Heart right ventricle (tissue), 16 donors: ENCODE measurements at regions not wholly inside any gene's neighbourhood (a gene's known extent, or its start where the extent isn't known, plus 50 kb on each side); places are given as distances from the start of the nearest gene placed in this dataset.

Source experiments
- ATAC-seq, 8 donors: fragments of 200-7000 bp; cut with Tn5 transposase; one replicate each; pipeline ENCODE4 v1.9.1; 2020; ENCODE audit warnings: mild to moderate bottlenecking in 8 of 8, moderate library complexity in 8 of 8, moderate number of reproducible peaks in 1 of 8
- DNase-seq, 2 donors: peaks; one replicate each; pipeline ENCODE4 v3.0.0-alpha.2; 2020
- H3K27ac ChIP-seq, 10 donors: fragments of 200-600 bp; sonication (generic) in 2 of 10; one replicate each; pipeline versions ENCODE4 v1.5.0 to v1.8.0; 2020 to 2022; ENCODE audit warnings: mild to moderate bottlenecking in 3 of 10
- H3K27me3 ChIP-seq, 7 donors: fragments of 200-600 bp; one replicate each; pipeline ENCODE4 v1.8.0; 2021 to 2022; ENCODE audit warnings: mild to moderate bottlenecking in 2 of 7
- H3K36me3 ChIP-seq, 9 donors: fragments of 200-600 bp; sonication (generic) in 1 of 9; one replicate each; pipeline versions ENCODE4 v1.5.0 to v1.8.0; 2020 to 2022; ENCODE audit warnings: mild to moderate bottlenecking in 2 of 9
- H3K4me1 ChIP-seq, 9 donors: fragments of 200-600 bp; sonication (generic) in 1 of 9; one replicate each; pipeline versions ENCODE4 v1.5.0 to v1.8.0; 2020 to 2022; ENCODE audit warnings: mild to moderate bottlenecking in 4 of 9
- H3K4me3 ChIP-seq, 10 donors: fragments of 200-600 bp; sonication (generic) in 2 of 10; one replicate each; pipeline versions ENCODE4 v1.5.0 to v1.8.0; 2020 to 2022; ENCODE audit warnings: mild to moderate bottlenecking in 7 of 10, moderate library complexity in 2 of 10
- H3K9me3 ChIP-seq, 11 donors: fragments of 200-600 bp in 10 of 11; sonication (generic) in 2 of 11; one replicate each; pipeline versions ENCODE4 v1.5.0 to v1.8.0; 2013 to 2022; ENCODE audit warnings: mild to moderate bottlenecking in 2 of 11, control low read depth in 1 of 11, moderate library complexity in 1 of 11
- WGBS, 2 donors: extraction: QIAGEN DNeasy Blood & Tissue Kit; methylation state at CpG; one replicate each; pipeline ENCODE4 v1.1.7; 2013; ENCODE audit warnings: inconsistent platforms in 1 of 2; 5-methylcytosine and 5-hydroxymethylcytosine counted together
- intact Hi-C, 10 donors: fragments of 100-400 bp; cut with DNase I; formaldehyde crosslinking; loops; one replicate each; pipeline versions ENCODE4 v1.11.1 to v1.14.2; 2022
- TF ChIP-seq, protein P1 (sequence below), 9 donors: fragments of 200-600 bp; sonication (generic) in 2 of 9; IDR thresholded peaks; one replicate each; pipeline versions ENCODE4 v1.5.0 to v1.8.0; 2021 to 2022; ENCODE audit warnings: antibody characterized with exemption in 9 of 9, mild to moderate bottlenecking in 5 of 9, moderate library complexity in 1 of 9
- donor health status: Arrhythmogenic right ventricular cardiomyopathy.
- donor health status: ischemic (EF 13 %, LVEDD 7.1; RV severe dilation, severe dysfunction).
- donor health status: healthy with polysubstance abuse.
- donor health status: DM: no; HTN: yes; CAD: no.
- donor health status: DM: no; HTN: no; CAD: no.
- donor health status: ischemic (EF 25% LVEDD 6.9; RV normal size, moderate dysfunction).
- donor health status: ischemic (EF 25% LVEDD 5.7; RV mildly dilated, moderate dysfunction).
- donor health status: healthy.
- donor health status: DM: yes; HTN: yes; CAD: no.
- donor health status: Ischemic cardiomyopathy.
- donor health status: ischemic (EF 35%, LVEDD 5.7; RV mildly dilated, moderate dysfunction).
- donor health status: nonischemic (EF 11% LVEDD 7.7; RV severe dilation, severe dysfunction).
- donor health status: DM: yes; HTN: yes; CAD: no.
- donor health status: PGD.
- donor health status: ischemic (EF 29% LVEDD 5.4; RV normal size, mild dysfunction).
- donor health status: nonischemic (EF 23%, LVEDD 6.1; RV moderate dilation, normal function).

DNA sequence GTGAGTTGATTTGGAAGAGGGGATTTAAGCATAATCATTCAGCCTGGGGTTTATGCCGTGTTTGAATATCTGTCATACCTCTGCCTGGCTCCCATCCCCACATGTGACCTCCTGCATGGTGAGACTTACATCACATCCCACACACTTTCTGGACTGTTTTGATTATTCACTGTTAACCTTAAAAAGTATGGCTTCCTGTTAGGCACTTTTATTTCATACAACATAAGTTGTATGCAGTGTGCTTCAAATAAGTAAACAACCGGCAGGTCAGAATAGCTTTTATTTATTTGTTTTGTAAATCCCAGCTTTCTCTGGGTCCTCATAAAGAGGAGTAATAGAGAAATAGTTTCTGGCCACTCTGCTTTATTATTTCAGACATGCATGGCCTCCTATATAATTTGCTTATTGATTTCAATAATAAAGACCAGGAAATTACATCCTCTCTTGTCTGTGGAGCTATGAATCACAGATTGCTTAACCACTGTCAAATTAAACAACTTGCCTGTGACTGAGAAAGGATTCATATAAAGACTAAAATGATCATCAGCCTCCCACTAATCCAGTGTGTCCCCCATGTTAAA lies 376.8 kb upstream of the ZFP42 start:
- 79 to 88% methylated on average over 2 of the region's 2 CpGs for WGBS, 2 donors
- no peaks in the 10 kb centered on the region for H3K36me3 ChIP-seq
- intact Hi-C loops, result no loop called here
- peaks cover 0 to 10% (median 4%) of the 10 kb centered on the region in 11 donors for H3K9me3 ChIP-seq
- H3K27me3 ChIP-seq, result no peaks in the 10 kb centered on the region
- DNase-seq (no peak), ATAC-seq (no peak)
- no peak overlapping the region for H3K4me3 ChIP-seq
- H3K27ac ChIP-seq, result no peak overlapping the region
- TF ChIP-seq, protein P1, sequence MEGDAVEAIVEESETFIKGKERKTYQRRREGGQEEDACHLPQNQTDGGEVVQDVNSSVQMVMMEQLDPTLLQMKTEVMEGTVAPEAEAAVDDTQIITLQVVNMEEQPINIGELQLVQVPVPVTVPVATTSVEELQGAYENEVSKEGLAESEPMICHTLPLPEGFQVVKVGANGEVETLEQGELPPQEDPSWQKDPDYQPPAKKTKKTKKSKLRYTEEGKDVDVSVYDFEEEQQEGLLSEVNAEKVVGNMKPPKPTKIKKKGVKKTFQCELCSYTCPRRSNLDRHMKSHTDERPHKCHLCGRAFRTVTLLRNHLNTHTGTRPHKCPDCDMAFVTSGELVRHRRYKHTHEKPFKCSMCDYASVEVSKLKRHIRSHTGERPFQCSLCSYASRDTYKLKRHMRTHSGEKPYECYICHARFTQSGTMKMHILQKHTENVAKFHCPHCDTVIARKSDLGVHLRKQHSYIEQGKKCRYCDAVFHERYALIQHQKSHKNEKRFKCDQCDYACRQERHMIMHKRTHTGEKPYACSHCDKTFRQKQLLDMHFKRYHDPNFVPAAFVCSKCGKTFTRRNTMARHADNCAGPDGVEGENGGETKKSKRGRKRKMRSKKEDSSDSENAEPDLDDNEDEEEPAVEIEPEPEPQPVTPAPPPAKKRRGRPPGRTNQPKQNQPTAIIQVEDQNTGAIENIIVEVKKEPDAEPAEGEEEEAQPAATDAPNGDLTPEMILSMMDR (IDR thresholded peaks at IDR 0.05), result no peak
- H3K4me1 ChIP-seq, result no peaks in the 10 kb centered on the region

DNA sequence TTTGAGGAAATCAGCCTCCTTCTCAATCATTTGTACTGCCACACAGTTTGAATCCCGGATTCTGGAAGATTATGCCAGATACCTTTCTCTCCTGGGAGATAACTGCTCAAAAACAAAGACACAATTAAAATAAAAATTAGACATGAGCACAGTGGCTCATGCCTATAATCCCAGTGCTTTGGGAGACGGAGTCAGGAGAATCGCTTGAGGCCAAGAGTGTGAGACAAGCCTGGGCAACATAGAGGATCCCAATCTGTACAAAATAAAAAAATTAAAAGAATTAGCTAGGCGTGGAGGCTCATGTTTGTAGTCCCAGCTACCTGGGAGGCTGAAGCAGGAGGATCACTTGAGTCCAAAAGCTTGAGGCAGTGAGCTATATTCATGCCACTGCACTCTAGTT lies 376.3 kb upstream of the ZFP42 start:
- H3K27me3 ChIP-seq, result no peaks in the 10 kb centered on the region
- no peaks in the 10 kb centered on the region for H3K4me1 ChIP-seq
- H3K27ac ChIP-seq, result no peak overlapping the region
- DNase-seq (no peak), ATAC-seq (no peak)
- WGBS, 2 donors, result 54 to 72% methylated on average over 4 of the region's 4 CpGs
- peaks cover 0 to 14% (median 5%) of the 10 kb centered on the region in 11 donors for H3K9me3 ChIP-seq
- no peaks in the 10 kb centered on the region for H3K36me3 ChIP-seq
- intact Hi-C loops, result no loop called here
- no peak overlapping the region for H3K4me3 ChIP-seq
- TF ChIP-seq, protein P1 (IDR thresholded peaks at IDR 0.05), result no peak

DNA sequence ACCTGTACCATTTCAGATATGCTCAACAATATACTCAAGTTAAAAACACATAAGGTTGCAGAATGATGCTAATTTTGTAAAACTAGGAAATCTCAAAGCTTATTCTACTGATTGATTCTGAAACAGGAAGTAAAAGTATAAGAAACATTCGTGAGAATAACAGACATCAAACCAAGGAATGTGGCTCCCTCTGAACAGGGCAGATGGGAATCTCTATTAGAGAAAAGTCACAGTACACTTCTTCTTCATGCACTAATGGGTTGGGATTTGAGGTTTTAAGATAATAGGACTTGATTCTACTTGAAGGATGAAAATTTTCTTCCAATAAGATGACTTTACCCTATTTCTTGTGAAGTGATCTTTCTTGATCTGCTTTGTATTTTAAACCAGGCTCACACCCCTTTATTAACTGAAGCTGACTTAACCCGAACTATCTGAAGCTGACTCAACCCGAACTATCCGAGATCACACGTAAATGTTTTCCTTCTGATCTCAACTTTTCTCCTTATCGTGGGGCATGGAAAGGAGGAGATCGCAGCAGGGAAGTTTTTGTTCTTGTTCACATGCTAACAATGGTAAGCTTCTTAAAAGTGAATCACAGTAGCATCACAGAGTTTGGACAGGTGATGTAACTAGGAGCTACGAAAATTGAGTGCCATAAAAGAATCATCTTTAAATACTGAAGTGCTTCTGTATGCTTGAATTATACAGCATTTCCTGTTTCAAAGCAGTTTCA lies 363.1 kb upstream of the ZFP42 start:
- DNase-seq, result no peak
- peaks cover 0 to 27% (median 0%) of the 10 kb centered on the region in 11 donors for H3K9me3 ChIP-seq
- intact Hi-C loops, result no loop called here
- no peak overlapping the region for H3K27ac ChIP-seq
- H3K4me1 ChIP-seq, result no peaks in the 10 kb centered on the region
- H3K36me3 ChIP-seq, result no peaks in the 10 kb centered on the region
- TF ChIP-seq, protein P1 (IDR thresholded peaks at IDR 0.05), result no peak
- no peaks in the 10 kb centered on the region for H3K27me3 ChIP-seq
- no peak overlapping the region for H3K4me3 ChIP-seq
- ATAC-seq, result no peak
- WGBS, 2 donors, result 55 to 57% methylated on average over 8 of the region's 8 CpGs

DNA sequence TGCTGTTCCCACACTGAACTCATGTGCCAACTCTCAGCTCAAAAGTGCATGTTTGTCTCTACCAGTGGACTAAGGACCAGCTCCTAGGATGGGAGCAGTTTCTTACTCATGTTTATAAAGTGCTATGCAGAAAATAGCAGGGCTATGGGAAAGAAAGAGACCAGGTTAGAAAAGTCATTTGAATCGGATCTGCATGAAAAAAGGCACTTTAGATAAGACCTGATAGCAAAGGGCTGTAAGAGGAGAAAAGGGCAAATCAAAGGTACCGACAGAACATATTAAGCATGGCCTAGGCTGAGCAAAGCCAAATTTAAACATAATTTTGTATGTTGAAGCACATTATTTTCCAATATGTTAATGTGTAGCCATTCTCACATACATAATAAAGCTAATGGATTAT lies 362.3 kb upstream of the ZFP42 start:
- H3K27ac ChIP-seq, result no peak overlapping the region
- TF ChIP-seq, protein P1 (IDR thresholded peaks at IDR 0.05), result no peak
- H3K9me3 ChIP-seq, result peaks cover 0 to 32% (median under 1%) of the 10 kb centered on the region in 11 donors
- 41 to 47% methylated on average over 2 of the region's 2 CpGs for WGBS, 2 donors
- no peaks in the 10 kb centered on the region for H3K36me3 ChIP-seq
- no peaks in the 10 kb centered on the region for H3K4me1 ChIP-seq
- intact Hi-C loops, result no loop called here
- H3K4me3 ChIP-seq, result no peak overlapping the region
- H3K27me3 ChIP-seq, result no peaks in the 10 kb centered on the region
- DNase-seq, result no peak
- ATAC-seq, result no peak
